ENCODE measurements at regions not wholly inside any gene's neighbourhood (a gene's known extent, or its start where the extent isn't known, plus 50 kb on each side); places are given as distances from the start of the nearest gene placed in this dataset.

DNA sequence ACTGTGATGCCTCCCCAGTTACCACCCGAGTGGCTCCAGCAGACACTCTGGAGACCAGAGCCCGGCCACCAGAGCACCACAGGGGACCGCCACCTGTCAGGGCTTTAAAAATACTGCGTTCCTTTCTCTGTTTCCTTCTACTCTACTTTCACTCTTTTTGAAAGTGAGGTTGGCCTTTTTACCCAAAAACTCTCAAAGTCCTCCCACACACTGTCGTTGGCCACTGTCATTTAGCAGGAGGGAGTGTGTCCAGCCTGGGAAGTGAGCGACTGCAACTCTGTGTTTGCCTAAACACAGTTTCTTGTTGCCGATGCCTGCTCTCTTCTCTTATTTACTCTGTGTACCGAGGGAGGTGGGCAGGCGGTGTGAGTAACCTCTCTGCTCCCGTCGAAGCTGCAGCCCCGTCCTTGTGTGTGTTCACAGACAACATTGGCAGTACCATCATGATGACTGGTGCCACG is 90.8 kb upstream of the CLDN5 start:
- no peak overlapping the region for H2AFZ ChIP-seq
- no peak overlapping the region for H3K27ac ChIP-seq
- H3K4me3 ChIP-seq (ENCODE audit: low read depth, low read length), result no peak overlapping the region

DNA sequence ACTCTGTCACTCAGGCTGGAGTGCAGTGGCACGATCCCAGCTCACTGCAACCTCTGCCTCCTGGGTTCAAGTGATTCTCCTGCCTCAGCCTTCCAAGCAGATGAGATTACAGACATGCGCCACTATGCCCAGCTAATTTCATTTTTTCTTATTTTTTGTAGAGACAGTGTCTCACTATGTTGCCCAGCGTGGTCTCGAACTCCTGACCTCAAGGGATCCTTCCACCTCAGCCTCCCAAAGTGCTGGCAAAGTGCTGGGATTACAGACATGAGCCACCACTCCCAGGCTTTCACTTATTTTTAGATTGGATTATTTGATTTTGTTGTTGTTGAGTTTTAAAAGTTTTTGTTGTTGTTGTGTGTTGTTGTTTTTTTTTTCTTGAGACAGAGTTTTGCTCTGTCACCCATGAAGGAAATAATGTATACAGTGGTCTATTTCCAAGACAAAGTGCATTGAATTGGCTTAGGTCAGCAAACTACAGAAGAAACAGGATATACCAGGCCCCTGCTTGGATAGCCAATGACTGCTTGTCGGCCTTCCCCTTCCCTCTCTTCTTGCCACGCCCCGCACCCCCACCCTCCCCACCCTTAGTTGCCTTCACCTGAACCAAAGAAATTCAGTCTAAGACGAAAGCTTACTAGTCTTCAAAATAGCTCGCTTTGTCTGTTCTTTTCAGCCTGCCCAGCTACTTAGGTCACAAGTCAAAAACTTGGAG is 91.8 kb upstream of the CLDN5 start:
- Histone ChIP-seq H3K27ac (no peak overlapping the region), H3K27me3 (ENCODE audit: control insufficient read depth, insufficient read depth, low read length) (no peaks in the 10 kb centered on the region), H3K79me2 (no peaks in the 10 kb centered on the region), H3K4me3 (ENCODE audit: low read depth, low read length) (no peak overlapping the region), H3K4me1 (peaks cover 8% of the 10 kb centered on the region), H2AFZ (no peak overlapping the region), H3K4me2 (ENCODE audit: low read length) (no peak overlapping the region), H3K36me3 (ENCODE audit: control insufficient read depth, insufficient read depth, low read length) (no peaks in the 10 kb centered on the region), H3K9me3 (ENCODE audit: control insufficient read depth, low read length) (no peaks in the 10 kb centered on the region), H3K9ac (no peak overlapping the region)
- TF ChIP-seq, protein P1, sequence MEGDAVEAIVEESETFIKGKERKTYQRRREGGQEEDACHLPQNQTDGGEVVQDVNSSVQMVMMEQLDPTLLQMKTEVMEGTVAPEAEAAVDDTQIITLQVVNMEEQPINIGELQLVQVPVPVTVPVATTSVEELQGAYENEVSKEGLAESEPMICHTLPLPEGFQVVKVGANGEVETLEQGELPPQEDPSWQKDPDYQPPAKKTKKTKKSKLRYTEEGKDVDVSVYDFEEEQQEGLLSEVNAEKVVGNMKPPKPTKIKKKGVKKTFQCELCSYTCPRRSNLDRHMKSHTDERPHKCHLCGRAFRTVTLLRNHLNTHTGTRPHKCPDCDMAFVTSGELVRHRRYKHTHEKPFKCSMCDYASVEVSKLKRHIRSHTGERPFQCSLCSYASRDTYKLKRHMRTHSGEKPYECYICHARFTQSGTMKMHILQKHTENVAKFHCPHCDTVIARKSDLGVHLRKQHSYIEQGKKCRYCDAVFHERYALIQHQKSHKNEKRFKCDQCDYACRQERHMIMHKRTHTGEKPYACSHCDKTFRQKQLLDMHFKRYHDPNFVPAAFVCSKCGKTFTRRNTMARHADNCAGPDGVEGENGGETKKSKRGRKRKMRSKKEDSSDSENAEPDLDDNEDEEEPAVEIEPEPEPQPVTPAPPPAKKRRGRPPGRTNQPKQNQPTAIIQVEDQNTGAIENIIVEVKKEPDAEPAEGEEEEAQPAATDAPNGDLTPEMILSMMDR (IDR thresholded peaks at IDR 0.05), result no peak

More for the DNA sequence above, 90.8 kb upstream of the CLDN5 start:
- peaks cover 8% of the 10 kb centered on the region for H3K4me1 ChIP-seq
- H3K9me3 ChIP-seq (ENCODE audit: control insufficient read depth, low read length), result no peaks in the 10 kb centered on the region
- H3K36me3 ChIP-seq (ENCODE audit: control insufficient read depth, insufficient read depth, low read length), result no peaks in the 10 kb centered on the region
- no peak overlapping the region for H3K4me2 ChIP-seq (ENCODE audit: low read length)
- no peaks in the 10 kb centered on the region for H3K27me3 ChIP-seq (ENCODE audit: control insufficient read depth, insufficient read depth, low read length)
- H3K9ac ChIP-seq, result no peak overlapping the region
- TF ChIP-seq, protein P1 (IDR thresholded peaks at IDR 0.05), result no peak
- H3K79me2 ChIP-seq, result no peaks in the 10 kb centered on the region

DNA sequence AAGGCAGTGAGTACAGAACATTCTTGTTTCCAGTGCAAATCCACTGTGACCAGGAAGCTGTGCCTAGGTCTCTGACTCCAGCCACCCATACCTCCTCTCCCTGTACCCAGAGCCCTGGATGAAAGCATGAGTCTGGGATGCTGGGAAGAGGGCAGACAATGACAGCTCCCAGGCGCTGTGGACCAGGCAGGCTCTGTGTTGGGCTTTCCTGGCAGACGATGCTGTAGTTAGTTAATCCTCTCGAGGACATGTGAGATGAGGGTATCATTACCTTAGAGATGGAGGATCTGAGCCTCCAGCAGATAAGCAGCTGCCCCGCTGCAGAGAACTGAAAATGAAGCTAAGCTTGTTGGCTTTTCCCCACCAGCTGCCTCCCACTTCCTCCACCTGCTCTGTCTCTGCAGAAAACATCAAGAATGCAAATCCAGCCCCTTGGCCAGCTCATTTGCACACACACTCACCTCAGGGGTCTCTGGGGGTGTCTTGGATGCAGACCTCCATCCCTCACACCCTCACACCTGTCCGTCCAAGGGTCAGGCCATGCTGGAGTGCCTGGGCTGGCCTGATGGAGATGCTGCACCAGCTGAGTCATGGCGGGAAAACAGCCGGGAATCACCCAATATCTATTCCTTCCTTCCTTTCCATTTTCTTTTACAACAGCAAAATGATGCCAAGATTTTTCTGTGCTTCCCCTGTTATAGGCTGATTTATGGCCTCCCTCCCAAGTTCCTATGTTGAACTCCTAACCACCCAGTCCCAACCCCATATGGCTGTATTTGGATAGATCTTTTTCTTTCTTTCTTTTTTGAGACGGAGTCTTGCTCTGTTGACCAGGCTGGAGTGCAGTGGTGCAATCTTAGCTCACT is 94.9 kb upstream of the SEPTIN5 start:
- Histone ChIP-seq H3K79me2 (no peaks in the 10 kb centered on the region), H2AFZ (no peak overlapping the region), H3K4me1 (peaks cover 8% of the 10 kb centered on the region), H3K4me2 (ENCODE audit: low read length) (no peak overlapping the region), H3K36me3 (ENCODE audit: control insufficient read depth, insufficient read depth, low read length) (no peaks in the 10 kb centered on the region), H3K4me3 (ENCODE audit: low read depth, low read length) (no peak overlapping the region), H3K27ac (no peak overlapping the region), H3K27me3 (ENCODE audit: control insufficient read depth, insufficient read depth, low read length) (no peaks in the 10 kb centered on the region), H3K9me3 (ENCODE audit: control insufficient read depth, low read length) (no peaks in the 10 kb centered on the region), H3K9ac (no peak overlapping the region)
- TF ChIP-seq, protein P1 (IDR thresholded peaks at IDR 0.05), result no peak

DNA sequence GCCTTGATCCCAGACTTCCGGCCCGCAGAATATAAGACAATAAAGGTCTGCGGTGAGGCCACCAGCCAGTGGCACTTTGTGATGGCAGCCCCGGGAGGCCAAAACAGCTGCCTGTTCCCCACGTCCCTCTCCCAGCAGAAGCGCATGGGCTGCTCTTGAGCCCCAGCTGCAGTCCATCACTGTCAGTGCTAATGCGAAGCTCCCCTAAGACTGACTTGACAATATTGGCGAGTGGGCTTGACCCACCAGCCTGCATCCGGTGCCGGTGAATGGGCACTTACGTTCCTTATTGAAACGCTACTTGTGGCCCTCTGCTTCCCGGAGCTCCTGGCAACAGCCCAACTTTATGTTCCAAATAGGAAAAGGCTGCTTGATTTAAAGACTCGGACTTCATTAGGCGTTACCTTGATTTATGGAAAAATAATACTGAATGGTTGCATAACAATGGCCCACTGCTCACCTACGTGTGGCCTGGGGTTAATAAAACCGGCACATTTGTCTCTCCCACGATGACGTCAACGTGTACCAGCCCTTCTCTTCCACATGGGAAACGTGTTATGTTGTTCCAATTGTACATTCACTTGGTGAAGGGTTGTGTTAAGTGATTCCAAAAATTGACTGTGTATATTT is 93.4 kb upstream of the SEPTIN5 start:
- no peak overlapping the region for H3K4me3 ChIP-seq (ENCODE audit: low read depth, low read length)
- no peaks in the 10 kb centered on the region for H3K9me3 ChIP-seq (ENCODE audit: control insufficient read depth, low read length)
- H2AFZ ChIP-seq, result no peak overlapping the region
- no peaks in the 10 kb centered on the region for H3K79me2 ChIP-seq
- no peaks in the 10 kb centered on the region for H3K27me3 ChIP-seq (ENCODE audit: control insufficient read depth, insufficient read depth, low read length)
- no peak overlapping the region for H3K4me2 ChIP-seq (ENCODE audit: low read length)
- H3K27ac ChIP-seq, result no peak overlapping the region
- H3K9ac ChIP-seq, result no peak overlapping the region
- TF ChIP-seq, protein P1 (IDR thresholded peaks at IDR 0.05), result no peak
- peaks cover 8% of the 10 kb centered on the region for H3K4me1 ChIP-seq
- H3K36me3 ChIP-seq (ENCODE audit: control insufficient read depth, insufficient read depth, low read length), result no peaks in the 10 kb centered on the region

Measured in parathyroid adenoma (tissue), 2 donors.